GM19467 (cell line): ENCODE measurements at regions not wholly inside any gene's neighbourhood (a gene's known extent, or its start where the extent isn't known, plus 50 kb on each side); places are given as distances from the start of the nearest gene placed in this dataset.

Experiments
- ATAC-seq: cut with Tn5 transposase; IDR thresholded peaks from one replicate; pipeline ENCODE4 v1.9.1; 2021; ENCODE audit warnings: mild to moderate bottlenecking, moderate library complexity; ENCODE audit not compliant: unreplicated experiment

GRCh38 chr20:39310363-39310995 lies 348.3 kb downstream of the DHX35 start:
- no peak for ATAC-seq

GRCh38 chr20:39309458-39309857 lies 347.3 kb downstream of the DHX35 start:
- ATAC-seq, result no peak

- no peak for ATAC-seq
These were observed 340.2 kb downstream of the DHX35 start for GRCh38 chr20:39302312-39302711.

GRCh38 chr20:39299783-39300182 lies 337.6 kb downstream of the DHX35 start:
- no peak for ATAC-seq

GRCh38 chr20:39298571-39299506 lies 336.7 kb downstream of the DHX35 start:
- no peak for ATAC-seq

- ATAC-seq, result no peak
These were observed 336.0 kb downstream of the DHX35 start for GRCh38 chr20:39298121-39298520.

- ATAC-seq, result no peak
These were observed 333.2 kb downstream of the DHX35 start for GRCh38 chr20:39295301-39295700.

GRCh38 chr20:39294137-39294725 lies 332.1 kb downstream of the DHX35 start:
- ATAC-seq, result no peak

- no peak for ATAC-seq
These were observed 330.1 kb downstream of the DHX35 start for GRCh38 chr20:39292193-39292736.

GRCh38 chr20:39291301-39291700 lies 329.2 kb downstream of the DHX35 start:
- no peak for ATAC-seq

GRCh38 chr20:39290575-39290974 lies 328.4 kb downstream of the DHX35 start:
- no peak for ATAC-seq

- ATAC-seq, result no peak
These were observed 327.7 kb downstream of the DHX35 start for GRCh38 chr20:39289831-39290230.

GRCh38 chr20:39289316-39289715 lies 327.2 kb downstream of the DHX35 start:
- no peak for ATAC-seq

- no peak for ATAC-seq
These were observed 321.3 kb downstream of the DHX35 start for GRCh38 chr20:39283464-39283863.

- ATAC-seq, result no peak
These were observed 320.5 kb downstream of the DHX35 start for GRCh38 chr20:39282619-39283092.

GRCh38 chr20:39280875-39281274 lies 318.7 kb downstream of the DHX35 start:
- ATAC-seq, result no peak

- no peak for ATAC-seq
These were observed 316.2 kb downstream of the DHX35 start for GRCh38 chr20:39278230-39278788.

- no peak for ATAC-seq
These were observed 315.0 kb downstream of the DHX35 start for GRCh38 chr20:39277185-39277584.

- ATAC-seq, result no peak
These were observed 308.9 kb downstream of the DHX35 start for GRCh38 chr20:39270837-39271604.

GRCh38 chr20:39269493-39270217 lies 307.5 kb downstream of the DHX35 start:
- no peak for ATAC-seq
